Keratinocyte (primary cell): ENCODE measurements at regions not wholly inside any gene's neighbourhood (a gene's known extent, or its start where the extent isn't known, plus 50 kb on each side); places are given as distances from the start of the nearest gene placed in this dataset.

Experiments used
- EZH2 ChIP-seq: IDR thresholded peaks from one replicate; pipeline ENCODE4 v1.6.1; 2012; ENCODE audit warnings: inconsistent platforms, mild to moderate bottlenecking, low read length, moderate library complexity
- TF ChIP-seq, protein P1 (sequence below), 3 experiments: IDR thresholded peaks in 1 of 3; conservative IDR thresholded peaks in 1 of 3; optimal IDR thresholded peaks in 1 of 3; 2 replicates in 2 of 3; 3 replicates in 1 of 3; pipeline versions ENCODE3 to v1.5.1; 2011; ENCODE audit warnings: low read length in 3 of 3, mild to moderate bottlenecking in 3 of 3, moderate library complexity in 2 of 3, control low read depth in 1 of 3, inconsistent platforms in 1 of 3; ENCODE audit not compliant: insufficient read depth in 2 of 3; ENCODE audit errors: extremely low read depth in 1 of 3

DNA sequence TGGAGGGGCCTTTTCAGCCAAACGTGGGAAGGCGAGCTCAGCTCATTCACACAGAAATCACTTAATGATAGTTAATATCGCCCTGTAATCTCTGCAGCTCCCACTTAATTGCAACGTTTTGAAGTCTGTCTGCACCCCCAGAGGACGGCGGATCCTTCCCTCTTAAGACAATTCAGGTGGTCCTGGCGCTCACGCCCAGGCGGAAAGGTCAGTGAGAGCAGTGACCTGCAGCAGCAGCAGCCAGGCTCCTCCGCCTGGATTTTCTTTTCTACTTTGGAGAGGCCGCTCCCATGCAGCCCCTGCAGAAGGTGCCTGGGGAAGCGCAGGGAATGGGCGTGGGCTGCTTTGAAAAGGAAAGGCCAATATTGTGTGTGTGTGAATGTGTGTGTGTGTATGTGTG lies 400.9 kb upstream of the IRX1 start:
- TF ChIP-seq, protein P1, sequence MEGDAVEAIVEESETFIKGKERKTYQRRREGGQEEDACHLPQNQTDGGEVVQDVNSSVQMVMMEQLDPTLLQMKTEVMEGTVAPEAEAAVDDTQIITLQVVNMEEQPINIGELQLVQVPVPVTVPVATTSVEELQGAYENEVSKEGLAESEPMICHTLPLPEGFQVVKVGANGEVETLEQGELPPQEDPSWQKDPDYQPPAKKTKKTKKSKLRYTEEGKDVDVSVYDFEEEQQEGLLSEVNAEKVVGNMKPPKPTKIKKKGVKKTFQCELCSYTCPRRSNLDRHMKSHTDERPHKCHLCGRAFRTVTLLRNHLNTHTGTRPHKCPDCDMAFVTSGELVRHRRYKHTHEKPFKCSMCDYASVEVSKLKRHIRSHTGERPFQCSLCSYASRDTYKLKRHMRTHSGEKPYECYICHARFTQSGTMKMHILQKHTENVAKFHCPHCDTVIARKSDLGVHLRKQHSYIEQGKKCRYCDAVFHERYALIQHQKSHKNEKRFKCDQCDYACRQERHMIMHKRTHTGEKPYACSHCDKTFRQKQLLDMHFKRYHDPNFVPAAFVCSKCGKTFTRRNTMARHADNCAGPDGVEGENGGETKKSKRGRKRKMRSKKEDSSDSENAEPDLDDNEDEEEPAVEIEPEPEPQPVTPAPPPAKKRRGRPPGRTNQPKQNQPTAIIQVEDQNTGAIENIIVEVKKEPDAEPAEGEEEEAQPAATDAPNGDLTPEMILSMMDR (optimal IDR thresholded peaks at IDR 0.05 in 1 of 3, IDR thresholded peaks at IDR 0.05 in 1 of 3, conservative IDR thresholded peaks at IDR 0.05 in 1 of 3; ENCODE audit: extremely low read depth in 1 of 3, insufficient read depth in 2 of 3, low read length in 3 of 3): no peak
- no peak for TF ChIP-seq EZH2
